ENCODE measurements at regions not wholly inside any gene's neighbourhood (a gene's known extent, or its start where the extent isn't known, plus 50 kb on each side); places are given as distances from the start of the nearest gene placed in this dataset.
"Not testable (repeated sequence)": the region's sequence is repeated elsewhere in the genome, so short reads cannot be mapped to it uniquely, and the experiment has no call there.

DNA sequence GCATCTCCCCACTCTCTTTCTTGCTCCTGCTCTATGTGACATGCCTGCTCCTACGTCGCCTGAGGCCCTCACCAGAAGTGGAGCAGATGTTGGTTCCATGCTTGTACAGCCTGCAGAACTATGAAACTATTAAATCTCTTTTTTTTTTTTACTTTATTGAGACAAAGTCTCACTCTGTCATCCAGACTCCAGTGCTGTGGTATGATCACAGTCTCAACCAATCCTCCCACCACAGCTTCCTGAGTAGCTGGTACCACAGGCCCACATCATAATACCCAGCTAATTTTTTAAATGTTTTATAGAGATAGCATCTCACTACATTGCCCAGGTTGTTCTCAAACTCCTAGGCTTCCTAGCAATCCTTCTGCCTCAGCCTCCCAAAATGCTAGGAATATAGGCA lies 1067.7 kb downstream of the PCDH9 start:
- DNase-seq (ENCODE audit: extremely low spot score): no peak
- no peak for TF ChIP-seq CTCF (IDR thresholded peaks at IDR 0.05; ENCODE audit: control extremely low read depth, extremely low read depth, low read depth, missing control alignments)
- POLR2A ChIA-PET: no interaction called here
- CTCF ChIA-PET: interaction anchor here (1.2 kb wide), 1 partner anchor 27 kb away, joined by 3 read pairs; no protein-coding TSS in a partner anchor

- no peak for TF ChIP-seq CTCF (IDR thresholded peaks at IDR 0.05; ENCODE audit: control extremely low read depth, extremely low read depth, low read depth, missing control alignments)
- ChIA-PET POLR2A (no interaction called here), CTCF (interaction anchor here (1.3 to 1.9 kb wide), 2 partner anchors 9 to 24 kb away, joined by 3 to 5 read pairs; no protein-coding TSS in a partner anchor)
- no peak for DNase-seq (ENCODE audit: extremely low spot score)
Observed at GRCh38 chr13:66159511-66159910, 1070.6 kb downstream of the PCDH9 start.

GRCh38 chr13:66154976-66155375 lies 1075.2 kb downstream of the PCDH9 start:
- no peak for TF ChIP-seq CTCF (IDR thresholded peaks at IDR 0.05; ENCODE audit: control extremely low read depth, extremely low read depth, low read depth, missing control alignments)
- POLR2A ChIA-PET: no interaction called here
- CTCF ChIA-PET: no interaction called here
- no peak for DNase-seq (ENCODE audit: extremely low spot score)

DNA sequence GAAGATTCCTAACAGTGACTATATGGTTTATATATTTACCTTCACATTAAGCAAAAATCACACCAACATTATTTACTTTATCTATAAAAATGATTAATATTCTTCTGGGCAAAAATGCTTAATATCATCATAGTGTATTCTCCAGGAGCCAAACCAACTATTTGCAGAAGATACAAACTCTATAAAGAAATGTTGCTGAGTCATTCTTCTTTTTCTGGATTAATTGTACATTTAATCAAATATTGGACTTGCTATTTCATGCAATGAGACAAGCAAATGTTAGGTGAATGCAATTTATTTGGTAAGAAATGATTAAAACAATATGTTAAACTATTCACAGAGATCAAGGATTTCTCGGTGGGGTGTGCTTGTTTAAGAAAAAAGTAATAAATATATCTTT lies 1075.8 kb downstream of the PCDH9 start:
- POLR2A ChIA-PET: no interaction called here
- TF ChIP-seq CTCF (IDR thresholded peaks at IDR 0.05; ENCODE audit: control extremely low read depth, extremely low read depth, low read depth, missing control alignments): no peak
- CTCF ChIA-PET: no interaction called here
- DNase-seq (ENCODE audit: extremely low spot score): no peak

- POLR2A ChIA-PET: no interaction called here
- no peak for TF ChIP-seq CTCF (IDR thresholded peaks at IDR 0.05; ENCODE audit: control extremely low read depth, extremely low read depth, low read depth, missing control alignments)
- no peak for DNase-seq (ENCODE audit: extremely low spot score)
- CTCF ChIA-PET: no interaction called here
Observed at GRCh38 chr13:66152596-66152995, 1077.5 kb downstream of the PCDH9 start.

DNA sequence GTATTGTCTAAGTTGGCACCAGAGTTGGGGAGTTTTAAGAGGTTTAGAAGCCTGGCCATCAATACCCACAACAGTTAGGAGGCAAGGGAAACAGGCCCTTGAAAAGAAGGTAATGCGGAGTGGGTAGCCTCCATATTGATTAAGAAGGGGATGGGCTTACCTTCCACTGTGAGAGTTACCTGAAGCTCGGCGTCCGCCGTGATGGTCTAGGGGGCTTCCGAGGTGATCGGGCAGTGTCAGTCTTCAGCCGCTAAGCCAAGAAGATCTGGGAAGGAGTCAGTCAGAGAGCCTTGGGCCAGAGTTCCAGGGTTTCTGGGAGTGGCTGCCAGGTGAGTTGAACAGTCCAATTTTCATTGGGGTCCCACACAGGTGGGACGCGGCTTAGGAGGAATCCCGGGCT lies 1085.8 kb downstream of the PCDH9 start:
- DNase-seq (ENCODE audit: extremely low spot score); POLR2A ChIA-PET; CTCF ChIA-PET: not testable (repeated sequence)

- TF ChIP-seq CTCF (IDR thresholded peaks at IDR 0.05; ENCODE audit: control extremely low read depth, extremely low read depth, low read depth, missing control alignments): no peak
- POLR2A ChIA-PET: no interaction called here
- peak; percentile 10 for DNase-seq (ENCODE audit: extremely low spot score)
- CTCF ChIA-PET: no interaction called here
Observed at GRCh38 chr13:66139701-66140100, 1090.4 kb downstream of the PCDH9 start.
